HCT116 (cell line): ENCODE measurements at regions not wholly inside any gene's neighbourhood (a gene's known extent, or its start where the extent isn't known, plus 50 kb on each side); places are given as distances from the start of the nearest gene placed in this dataset.

ENCODE experiments used
- ATAC-seq: fragments of 200-7000 bp; cut with Tn5 transposase; 2 replicates; pipeline ENCODE4 v1.9.1; 2020; ENCODE audit warnings: mild to moderate bottlenecking, moderate library complexity
- BruUV-seq: library from RNA; stranded (reverse); fragments of 400-500 nt; replicated peaks from 2 replicates; lab custom pipeline; 2021; lab: Mats Ljungman, UMichigan
- CTCF ChIA-PET: fragments of 300-600 bp; sonication (Branson Sonifier 250); formaldehyde crosslinking; loops from one replicate; lab custom pipeline; 2021; ENCODE audit warnings: antibody characterized with exemption; lab: Charles Lee
- POLR2A ChIA-PET: fragments of 300-600, 350-600 bp; sonication (Branson Sonifier 250); formaldehyde crosslinking; loops from one replicate; lab custom pipeline; 2021; ENCODE audit warnings: antibody characterized with exemption; lab: Charles Lee
- RAD21 ChIA-PET, 2 experiments: fragments of 300-600 bp; sonication (Branson Sonifier 250); formaldehyde crosslinking; loops; one replicate each; lab custom pipeline; 2023; ENCODE audit warnings: low total read pairs in 2 of 2; ENCODE audit not compliant: uncharacterized antibody in 2 of 2, unreplicated experiment in 2 of 2, low non-redundant PET in 1 of 2; lab: Charles Lee
- DNase-seq: peaks from one replicate; pipeline ENCODE4 v3.0.0-alpha.2; 2010; ENCODE audit warnings: low read depth, low spot score
- H2AFZ ChIP-seq: fragments of 200-600 bp; shearing (Covaris generic), sonication (generic); 2 replicates; pipeline ENCODE4 v1.6.1; 2017; ENCODE audit warnings: low read depth, mixed run types, mixed read lengths, antibody characterized with exemption, low read length; ENCODE audit not compliant: poor library complexity, severe bottlenecking
- H3K27ac ChIP-seq: 2 replicates; pipeline ENCODE4 v1.5.1; 2012; ENCODE audit warnings: low read depth, low read length
- H3K27me3 ChIP-seq: fragments of 200-600 bp; sonication (generic); 2 replicates; pipeline ENCODE4 v1.6.1; 2016; ENCODE audit warnings: mixed run types, low read length, mixed read lengths; ENCODE audit not compliant: insufficient read depth
- H3K36me3 ChIP-seq, 2 experiments: fragments of 200-500 bp in 1 of 2; fragments of 200-600 bp in 1 of 2; sonication (Bioruptor generic) in 1 of 2; sonication (generic) in 1 of 2; 2 replicates each; pipeline versions ENCODE4 v1.5.1 to v1.6.1; 2014 to 2016; ENCODE audit warnings: low read length in 2 of 2, inconsistent platforms in 1 of 2, mixed read lengths in 1 of 2, mixed run types in 1 of 2; ENCODE audit not compliant: insufficient read depth in 2 of 2, control insufficient read depth in 1 of 2
- H3K4me1 ChIP-seq, 2 experiments: fragments of 200-600 bp in 1 of 2; sonication (generic) in 1 of 2; 2 replicates each; pipeline versions ENCODE4 v1.5.1 to v1.6.1; 2012 to 2017; ENCODE audit warnings: low read length in 2 of 2, inconsistent platforms in 1 of 2, mild to moderate bottlenecking in 1 of 2, mixed read lengths in 1 of 2, mixed run types in 1 of 2, moderate library complexity in 1 of 2; ENCODE audit not compliant: insufficient read depth in 2 of 2, control insufficient read depth in 1 of 2
- H3K4me2 ChIP-seq: fragments of 200-600 bp; sonication (generic); 2 replicates; pipeline ENCODE4 v1.6.1; 2017; ENCODE audit warnings: mixed run types, low read length, mixed read lengths
- H3K4me3 ChIP-seq, 2 experiments: fragments of 200-600 bp in 1 of 2; sonication (generic) in 1 of 2; replicated peaks in 1 of 2; 2 replicates each; pipeline ENCODE4 v1.5.1; 2011 to 2016; ENCODE audit warnings: low read length in 2 of 2, control low read depth in 1 of 2, low read depth in 1 of 2, mild to moderate bottlenecking in 1 of 2, mixed read lengths in 1 of 2, mixed run types in 1 of 2
- H3K79me2 ChIP-seq: fragments of 200-600 bp; sonication (generic); 2 replicates; pipeline ENCODE4 v1.6.1; 2017; ENCODE audit warnings: mild to moderate bottlenecking, mixed run types, low read length, moderate library complexity, mixed read lengths; ENCODE audit not compliant: insufficient read depth
- H3K9ac ChIP-seq: fragments of 200-600 bp; sonication (generic); 2 replicates; pipeline ENCODE4 v1.6.1; 2016; ENCODE audit warnings: low read length, mixed read lengths
- H3K9me2 ChIP-seq: fragments of 200-600 bp; sonication (generic), shearing (Covaris generic); 2 replicates; pipeline ENCODE4 v1.6.1; 2017; ENCODE audit warnings: mixed run types, mild to moderate bottlenecking, moderate library complexity; ENCODE audit not compliant: insufficient read depth
- H3K9me3 ChIP-seq, 2 experiments: fragments of 200-500 bp in 1 of 2; fragments of 200-600 bp in 1 of 2; sonication (Bioruptor generic) in 1 of 2; sonication (generic) in 1 of 2; 2 replicates each; pipeline ENCODE4 v1.6.1; 2014 to 2017; ENCODE audit warnings: low read length in 2 of 2, mixed read lengths in 2 of 2, inconsistent platforms in 1 of 2, low read depth in 1 of 2, mild to moderate bottlenecking in 1 of 2, mixed run types in 1 of 2, moderate library complexity in 1 of 2; ENCODE audit not compliant: control insufficient read depth in 1 of 2, insufficient read depth in 1 of 2
- H4K20me1 ChIP-seq: fragments of 200-600 bp; sonication (generic), shearing (Covaris generic); 2 replicates; pipeline ENCODE4 v1.6.1; 2017; ENCODE audit warnings: mixed run types, mild to moderate bottlenecking, moderate library complexity; ENCODE audit not compliant: insufficient read depth
- CTCF ChIP-seq, 3 experiments: fragments of 200-600 bp in 1 of 3; sonication (generic) in 1 of 3; IDR thresholded peaks in 2 of 3; conservative IDR thresholded peaks in 1 of 3; 2 replicates each; pipeline ENCODE4 v1.5.1; 2012 to 2017; ENCODE audit warnings: low read depth in 2 of 3, low read length in 2 of 3, antibody characterized with exemption in 1 of 3, borderline replicate concordance in 1 of 3, control low read depth in 1 of 3, mild to moderate bottlenecking in 1 of 3, mixed read lengths in 1 of 3, mixed run types in 1 of 3, moderate library complexity in 1 of 3; ENCODE audit not compliant: insufficient read depth in 1 of 3
- EGR1 ChIP-seq: IDR thresholded peaks from 2 replicates; pipeline ENCODE4 v1.6.1; 2012; ENCODE audit warnings: low read depth
- EZH2 ChIP-seq: fragments of 200-600 bp; sonication (generic); IDR thresholded peaks from 2 replicates; pipeline ENCODE4 v1.6.1; 2017; ENCODE audit warnings: antibody characterized with exemption, mixed run types
- EZH2phosphoT487 ChIP-seq: fragments of 200-600 bp; IDR thresholded peaks from 2 replicates; pipeline ENCODE4 v1.6.1; 2018; ENCODE audit warnings: antibody characterized with exemption, borderline replicate concordance
- FOSL1 ChIP-seq: IDR thresholded peaks from 2 replicates; pipeline ENCODE4 v1.6.1; 2012; ENCODE audit warnings: low read depth
- POLR2A ChIP-seq: IDR thresholded peaks from 2 replicates; pipeline ENCODE4 v1.7.0; 2011; ENCODE audit warnings: borderline replicate concordance; ENCODE audit not compliant: insufficient read depth, insufficient read length; ENCODE audit errors: extremely low read depth
- POLR2AphosphoS5 ChIP-seq: IDR thresholded peaks from 2 replicates; pipeline ENCODE4 v1.6.1; 2011; ENCODE audit warnings: mild to moderate bottlenecking, low read depth, low read length, moderate library complexity
- TCF7L2 ChIP-seq: IDR thresholded peaks from 2 replicates; pipeline ENCODE4 v1.7.0; 2011; ENCODE audit warnings: borderline replicate concordance, inconsistent platforms; ENCODE audit not compliant: insufficient read depth, insufficient read length; ENCODE audit errors: extremely low read depth
- YY1 ChIP-seq: IDR thresholded peaks from 2 replicates; pipeline ENCODE4 v1.6.1; 2011; ENCODE audit warnings: low read length, low read depth, moderate library complexity, mild to moderate bottlenecking; ENCODE audit not compliant: insufficient replicate concordance; ENCODE audit errors: extremely low read depth
- ZFX ChIP-seq: fragments of 450-650 bp; IDR thresholded peaks from 2 replicates; pipeline ENCODE4 v1.6.1; 2017
- ZNF274 ChIP-seq: fragments of 200-500 bp; sonication (Bioruptor generic); IDR thresholded peaks from 2 replicates; pipeline ENCODE4 v1.6.1; 2014; ENCODE audit warnings: mild to moderate bottlenecking, low read depth, low read length, inconsistent platforms
- intact Hi-C: fragments of 100-400 bp; cut with micrococcal nuclease; formaldehyde crosslinking; loops from 2 replicates; pipeline ENCODE4 v1.10.0; 2022
- TF ChIP-seq, protein P1 (sequence below): IDR thresholded peaks from 2 replicates; pipeline ENCODE4 v1.6.1; 2012

DNA sequence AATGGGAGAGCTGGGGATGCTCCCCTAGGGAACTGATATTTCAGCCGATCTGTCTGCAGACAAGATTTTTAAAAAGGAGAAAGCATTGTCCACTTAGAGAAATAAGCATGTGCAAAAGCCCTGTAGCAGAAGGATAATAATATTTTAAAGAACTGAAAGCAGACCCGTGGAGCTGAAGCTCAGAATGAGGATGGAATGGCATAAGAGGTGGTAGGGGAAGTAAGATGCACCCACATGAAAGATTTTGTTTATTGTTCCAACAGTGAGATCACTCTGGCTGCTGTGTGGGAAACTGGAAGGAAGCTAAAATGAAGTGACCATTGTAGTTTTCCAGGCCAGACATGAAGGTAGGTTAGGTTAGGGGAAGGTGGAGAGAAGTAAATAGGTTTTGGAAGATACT lies 266.4 kb upstream of the PRDM1 start (continued):
- TF ChIP-seq, protein P1, sequence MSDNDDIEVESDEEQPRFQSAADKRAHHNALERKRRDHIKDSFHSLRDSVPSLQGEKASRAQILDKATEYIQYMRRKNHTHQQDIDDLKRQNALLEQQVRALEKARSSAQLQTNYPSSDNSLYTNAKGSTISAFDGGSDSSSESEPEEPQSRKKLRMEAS, result no peak
- TF ChIP-seq, all 23 proteins: peak for 0

GRCh38 chr6:105818505-105818904 lies 267.6 kb upstream of the PRDM1 start:
- no peak overlapping the region for H3K4me3 ChIP-seq
- H3K27me3 ChIP-seq, result no peaks in the 10 kb centered on the region
- H3K4me1 ChIP-seq, result no peaks in the 10 kb centered on the region
- ChIA-PET RAD21 (no interaction called here), POLR2A (no interaction called here), CTCF (no interaction called here)
- no peaks in the 10 kb centered on the region for H3K9me2 ChIP-seq
- no peaks in the 10 kb centered on the region for H3K79me2 ChIP-seq
- H3K9ac ChIP-seq, result no peak overlapping the region
- no peak for TF ChIP-seq EZH2
- TF ChIP-seq CTCF (IDR thresholded peaks at IDR 0.05 in 2 of 3, conservative IDR thresholded peaks at IDR 0.05 in 1 of 3; ENCODE audit: borderline replicate concordance in 1 of 3, insufficient read depth in 1 of 3, low read depth in 2 of 3, low read length in 2 of 3), result no peak
- TF ChIP-seq FOSL1, result no peak
- no peaks in the 10 kb centered on the region for H3K9me3 ChIP-seq
- no peaks in the 10 kb centered on the region for H3K36me3 ChIP-seq
- intact Hi-C loops, result no loop called here
- no peak for DNase-seq
- BruUV-seq, result no TSS peak
- H2AFZ ChIP-seq, result no peak overlapping the region
- no peak overlapping the region for H3K4me2 ChIP-seq
- ATAC-seq, result no peak
- H4K20me1 ChIP-seq, result no peaks in the 10 kb centered on the region
- H3K27ac ChIP-seq, result no peak overlapping the region

GRCh38 chr6:105817961-105818360 lies 268.2 kb upstream of the PRDM1 start:
- no peak overlapping the region for H2AFZ ChIP-seq
- DNase-seq, result no peak
- ChIA-PET RAD21 (no interaction called here), POLR2A (no interaction called here), CTCF (no interaction called here)
- H3K4me1 ChIP-seq, result no peaks in the 10 kb centered on the region
- no peaks in the 10 kb centered on the region for H3K9me3 ChIP-seq
- no peaks in the 10 kb centered on the region for H3K9me2 ChIP-seq
- no TSS peak for BruUV-seq
- H3K9ac ChIP-seq, result no peak overlapping the region
- no peaks in the 10 kb centered on the region for H3K36me3 ChIP-seq
- ATAC-seq, result no peak
- intact Hi-C loops, result no loop called here
- H3K4me2 ChIP-seq, result no peak overlapping the region
- H4K20me1 ChIP-seq, result no peaks in the 10 kb centered on the region
- no peak overlapping the region for H3K27ac ChIP-seq
- no peaks in the 10 kb centered on the region for H3K79me2 ChIP-seq
- no peak overlapping the region for H3K4me3 ChIP-seq
- no peaks in the 10 kb centered on the region for H3K27me3 ChIP-seq
- TF ChIP-seq ZNF274, result no peak
- no peak for TF ChIP-seq EZH2phosphoT487
- no peak for TF ChIP-seq EGR1
- TF ChIP-seq FOSL1, result no peak
- no peak for TF ChIP-seq YY1
- no peak for TF ChIP-seq EZH2
- no peak for TF ChIP-seq POLR2A
- no peak for TF ChIP-seq TCF7L2
- TF ChIP-seq ZFX, result no peak
- TF ChIP-seq CTCF (IDR thresholded peaks at IDR 0.05 in 2 of 3, conservative IDR thresholded peaks at IDR 0.05 in 1 of 3; ENCODE audit: borderline replicate concordance in 1 of 3, insufficient read depth in 1 of 3, low read depth in 2 of 3, low read length in 2 of 3), result no peak
- no peak for TF ChIP-seq POLR2AphosphoS5
